GM21390 (cell line): ENCODE measurements at regions not wholly inside any gene's neighbourhood (a gene's known extent, or its start where the extent isn't known, plus 50 kb on each side); places are given as distances from the start of the nearest gene placed in this dataset.
"Not testable (repeated sequence)": the region's sequence is repeated elsewhere in the genome, so short reads cannot be mapped to it uniquely, and the experiment has no call there.

ENCODE experiments used
- ATAC-seq: cut with Tn5 transposase; IDR thresholded peaks from one replicate; pipeline ENCODE4 v1.9.1; 2021; ENCODE audit not compliant: unreplicated experiment

GRCh38 chr2:125576558-125576957 is 1079.4 kb upstream of the GYPC start:
- no peak for ATAC-seq

- ATAC-seq: no peak
Measured at GRCh38 chr2:125581557-125581956, 1074.4 kb upstream of the GYPC start.

GRCh38 chr2:125582516-125582915 is 1073.4 kb upstream of the GYPC start:
- ATAC-seq: no peak

GRCh38 chr2:125584732-125585131 is 1071.2 kb upstream of the GYPC start:
- no peak for ATAC-seq

- ATAC-seq: no peak
Measured at GRCh38 chr2:125588780-125589179, 1067.2 kb upstream of the GYPC start.

- ATAC-seq: no peak
Measured at GRCh38 chr2:125591954-125592353, 1064.0 kb upstream of the GYPC start.

- ATAC-seq: no peak
Measured at GRCh38 chr2:125593036-125593435, 1062.9 kb upstream of the GYPC start.

GRCh38 chr2:125596612-125597011 is 1059.3 kb upstream of the GYPC start:
- ATAC-seq: no peak

GRCh38 chr2:125615438-125615837 is 1040.5 kb upstream of the GYPC start:
- ATAC-seq: no peak

- ATAC-seq: no peak
Measured at GRCh38 chr2:125630377-125630776, 1025.6 kb upstream of the GYPC start.

- no peak for ATAC-seq
Measured at GRCh38 chr2:125634662-125635061, 1021.3 kb upstream of the GYPC start.

GRCh38 chr2:125638345-125638744 is 1017.6 kb upstream of the GYPC start:
- no peak for ATAC-seq

- no peak for ATAC-seq
Measured at GRCh38 chr2:125642032-125642431, 1013.9 kb upstream of the GYPC start.

GRCh38 chr2:125643128-125643527 is 1012.8 kb upstream of the GYPC start:
- no peak for ATAC-seq

- ATAC-seq: no peak
Measured at GRCh38 chr2:125643585-125643984, 1012.4 kb upstream of the GYPC start.

- no peak for ATAC-seq
Measured at GRCh38 chr2:125644257-125644656, 1011.7 kb upstream of the GYPC start.

- no peak for ATAC-seq
Measured at GRCh38 chr2:125652280-125652679, 1003.7 kb upstream of the GYPC start.

- ATAC-seq: no peak
Measured at GRCh38 chr2:125654226-125654625, 1001.7 kb upstream of the GYPC start.

GRCh38 chr2:125656190-125656589 is 999.8 kb upstream of the GYPC start:
- no peak for ATAC-seq

- no peak for ATAC-seq
Measured at GRCh38 chr2:125658583-125658982, 997.4 kb upstream of the GYPC start.

GRCh38 chr2:125660369-125660768 is 995.6 kb upstream of the GYPC start:
- ATAC-seq: not testable (repeated sequence)

GRCh38 chr2:125667630-125668029 is 988.3 kb upstream of the GYPC start:
- no peak for ATAC-seq

GRCh38 chr2:125679903-125680302 is 976.1 kb upstream of the GYPC start:
- no peak for ATAC-seq

- ATAC-seq: no peak
Measured at GRCh38 chr2:125680809-125681208, 975.1 kb upstream of the GYPC start.
